C4-2B (cell line): ENCODE measurements at regions not wholly inside any gene's neighbourhood (a gene's known extent, or its start where the extent isn't known, plus 50 kb on each side); places are given as distances from the start of the nearest gene placed in this dataset.

Experiments used
- H3K27ac ChIP-seq: fragments of 450-650 bp; 2 replicates; pipeline ENCODE4 v1.5.1; 2017
- ZFX ChIP-seq: fragments of 450-650 bp; IDR thresholded peaks from 2 replicates; pipeline ENCODE4 v1.6.1; 2017
- TF ChIP-seq, protein P1 (sequence below): fragments of 450-650 bp; conservative IDR thresholded peaks from 2 replicates; pipeline ENCODE4 v1.5.1; 2017; ENCODE audit warnings: mild to moderate bottlenecking

- TF ChIP-seq, protein P1, sequence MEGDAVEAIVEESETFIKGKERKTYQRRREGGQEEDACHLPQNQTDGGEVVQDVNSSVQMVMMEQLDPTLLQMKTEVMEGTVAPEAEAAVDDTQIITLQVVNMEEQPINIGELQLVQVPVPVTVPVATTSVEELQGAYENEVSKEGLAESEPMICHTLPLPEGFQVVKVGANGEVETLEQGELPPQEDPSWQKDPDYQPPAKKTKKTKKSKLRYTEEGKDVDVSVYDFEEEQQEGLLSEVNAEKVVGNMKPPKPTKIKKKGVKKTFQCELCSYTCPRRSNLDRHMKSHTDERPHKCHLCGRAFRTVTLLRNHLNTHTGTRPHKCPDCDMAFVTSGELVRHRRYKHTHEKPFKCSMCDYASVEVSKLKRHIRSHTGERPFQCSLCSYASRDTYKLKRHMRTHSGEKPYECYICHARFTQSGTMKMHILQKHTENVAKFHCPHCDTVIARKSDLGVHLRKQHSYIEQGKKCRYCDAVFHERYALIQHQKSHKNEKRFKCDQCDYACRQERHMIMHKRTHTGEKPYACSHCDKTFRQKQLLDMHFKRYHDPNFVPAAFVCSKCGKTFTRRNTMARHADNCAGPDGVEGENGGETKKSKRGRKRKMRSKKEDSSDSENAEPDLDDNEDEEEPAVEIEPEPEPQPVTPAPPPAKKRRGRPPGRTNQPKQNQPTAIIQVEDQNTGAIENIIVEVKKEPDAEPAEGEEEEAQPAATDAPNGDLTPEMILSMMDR = no peak
- no peak for TF ChIP-seq ZFX
- no peak overlapping the region for H3K27ac ChIP-seq
Observed at GRCh38 chr7:118867860-118868259, 643.4 kb downstream of the ANKRD7 start.

DNA sequence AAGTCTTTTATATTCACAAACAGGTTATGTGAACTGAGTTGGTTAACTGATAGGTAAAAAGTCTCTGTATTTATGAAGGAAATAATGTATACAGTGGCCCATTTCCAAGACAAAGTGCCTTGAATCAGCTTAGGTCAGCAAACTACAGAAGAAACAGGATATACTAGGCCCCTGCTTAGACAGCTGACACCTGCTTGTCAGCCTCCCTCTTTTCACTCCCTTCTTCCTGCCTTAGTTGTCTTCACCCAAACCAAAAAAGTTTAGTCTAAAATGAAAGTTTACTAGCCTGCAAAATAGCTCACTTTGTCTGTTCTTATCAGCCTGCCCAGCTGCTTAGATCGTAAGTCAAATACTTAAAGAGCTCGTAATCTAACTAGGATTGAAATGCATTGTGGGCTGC lies 644.6 kb downstream of the ANKRD7 start:
- H3K27ac ChIP-seq = peak overlapping the region; percentile 53

DNA sequence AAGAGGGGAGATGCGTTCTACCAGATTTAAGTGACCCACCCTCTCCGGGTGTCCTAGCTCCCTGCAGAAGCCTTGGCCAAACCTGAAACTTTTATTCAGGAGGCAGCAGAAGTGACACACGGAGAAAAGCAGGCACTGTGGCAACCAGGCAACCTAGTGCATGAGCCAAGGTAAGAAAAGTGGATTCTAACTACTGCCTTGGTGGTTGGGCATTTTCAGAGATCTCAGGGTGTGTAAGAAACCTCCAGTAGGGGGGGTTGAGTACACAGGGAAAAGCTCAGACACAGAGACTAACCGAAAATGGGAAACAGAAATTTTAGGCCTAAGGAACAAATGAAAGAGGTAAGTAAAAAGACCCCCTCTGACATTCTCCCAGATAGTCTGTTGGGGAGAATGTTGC lies 645.7 kb downstream of the ANKRD7 start:
- TF ChIP-seq, protein P1 = peak; percentile 46
- TF ChIP-seq ZFX = no peak
- H3K27ac ChIP-seq = peak overlapping the region; percentile 53

DNA sequence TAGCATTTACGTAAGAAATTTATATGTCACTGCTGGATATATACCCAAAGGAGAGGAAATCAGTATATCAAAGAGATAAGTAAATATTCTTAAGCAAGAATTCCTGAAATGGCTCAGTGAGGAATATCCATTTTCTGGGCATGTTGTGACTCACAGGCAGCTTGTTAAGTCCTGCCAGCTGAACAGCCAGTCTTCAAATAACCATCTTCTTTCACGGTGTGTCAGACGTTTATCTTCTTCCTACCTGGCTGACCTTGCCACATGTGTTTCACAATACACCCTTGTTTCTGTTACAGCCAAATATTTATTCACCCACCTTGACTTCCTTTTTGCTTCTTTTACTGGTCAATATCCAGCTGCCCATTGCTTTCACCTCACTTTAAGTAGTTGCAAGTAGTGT lies 648.1 kb downstream of the ANKRD7 start:
- H3K27ac ChIP-seq = no peak overlapping the region
- TF ChIP-seq, protein P1 = no peak
- TF ChIP-seq ZFX = no peak

- TF ChIP-seq, protein P1 = no peak
- no peak for TF ChIP-seq ZFX
- no peak overlapping the region for H3K27ac ChIP-seq
Observed at GRCh38 chr7:118877187-118877586, 652.7 kb downstream of the ANKRD7 start.

- TF ChIP-seq, protein P1 = no peak
- no peak for TF ChIP-seq ZFX
Observed at GRCh38 chr7:118878336-118878735, 653.8 kb downstream of the ANKRD7 start.

DNA sequence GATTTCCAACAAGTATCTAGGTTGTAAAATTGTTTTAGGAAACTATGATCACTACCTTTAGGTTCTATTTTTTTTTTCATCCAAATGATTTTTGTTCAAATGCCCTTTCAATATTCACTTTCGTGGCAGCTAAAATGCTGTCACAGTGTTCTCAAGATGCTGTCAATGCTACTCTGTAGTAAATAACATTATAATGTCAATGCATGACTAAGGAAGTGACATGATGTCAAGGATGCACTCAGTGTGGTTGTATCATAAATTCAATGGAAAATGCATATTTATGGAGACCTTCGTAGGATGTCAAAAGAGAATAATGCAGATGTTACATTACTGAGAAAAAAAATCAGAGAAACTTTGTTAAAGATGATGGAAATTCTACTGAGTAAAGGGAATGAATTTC lies 673.8 kb downstream of the ANKRD7 start:
- no peak for TF ChIP-seq ZFX
- TF ChIP-seq, protein P1 = no peak
- H3K27ac ChIP-seq = no peak overlapping the region

More at GRCh38 chr7:118878336-118878735, 653.8 kb downstream of the ANKRD7 start:
- no peak overlapping the region for H3K27ac ChIP-seq

DNA sequence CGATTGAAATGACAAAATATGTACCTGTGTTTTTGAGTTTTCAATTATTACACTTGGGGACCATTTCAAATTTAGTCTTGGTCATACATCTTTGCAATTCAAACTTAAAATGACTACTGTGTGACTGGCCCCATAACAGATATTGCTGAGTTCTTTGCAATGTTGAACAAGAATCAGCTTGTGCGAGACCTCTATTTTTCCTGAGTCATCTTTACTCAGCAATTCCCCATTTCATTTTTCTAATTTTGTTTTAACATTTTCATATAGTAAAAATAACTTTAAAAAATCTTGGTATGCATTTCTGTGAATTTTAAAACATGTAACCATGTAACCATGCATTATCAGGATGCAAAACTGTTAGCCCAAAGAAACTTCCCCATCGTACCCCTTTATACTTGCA lies 678.1 kb downstream of the ANKRD7 start:
- H3K27ac ChIP-seq = no peak overlapping the region
- no peak for TF ChIP-seq ZFX
- TF ChIP-seq, protein P1 = no peak
